ENCODE measurements at regions not wholly inside any gene's neighbourhood (a gene's known extent, or its start where the extent isn't known, plus 50 kb on each side); places are given as distances from the start of the nearest gene placed in this dataset.

DNA sequence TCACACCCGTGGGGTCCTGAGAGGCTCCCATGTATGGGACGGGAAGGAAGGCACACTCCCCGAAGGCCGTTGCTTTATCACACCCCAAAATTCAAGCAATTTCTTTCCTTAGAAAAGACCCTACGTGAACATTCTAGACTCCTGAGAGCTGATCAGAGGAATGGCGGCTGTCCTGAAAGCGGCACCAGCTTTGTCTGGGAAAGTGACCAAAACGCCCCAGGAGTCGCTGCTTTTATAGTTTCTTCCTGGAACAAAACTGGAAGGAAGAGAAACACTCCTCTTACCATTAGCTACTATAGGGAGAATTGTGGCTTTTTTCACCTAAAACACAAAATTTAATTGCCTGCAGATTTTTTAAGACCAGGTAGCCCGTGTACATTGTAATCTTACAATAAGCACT, 261.8 kb upstream of the RNF32 start:
- TF ChIP-seq, protein P1, sequence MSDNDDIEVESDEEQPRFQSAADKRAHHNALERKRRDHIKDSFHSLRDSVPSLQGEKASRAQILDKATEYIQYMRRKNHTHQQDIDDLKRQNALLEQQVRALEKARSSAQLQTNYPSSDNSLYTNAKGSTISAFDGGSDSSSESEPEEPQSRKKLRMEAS (IDR thresholded peaks at IDR 0.05), result no peak
- TF ChIP-seq POLR2A (IDR thresholded peaks at IDR 0.05; ENCODE audit: low read length) (no peak), CEBPB (IDR thresholded peaks at IDR 0.05) (no peak), MYC (IDR thresholded peaks at IDR 0.05; ENCODE audit: borderline replicate concordance, low read length) (no peak)
- TF ChIP-seq, protein P2, sequence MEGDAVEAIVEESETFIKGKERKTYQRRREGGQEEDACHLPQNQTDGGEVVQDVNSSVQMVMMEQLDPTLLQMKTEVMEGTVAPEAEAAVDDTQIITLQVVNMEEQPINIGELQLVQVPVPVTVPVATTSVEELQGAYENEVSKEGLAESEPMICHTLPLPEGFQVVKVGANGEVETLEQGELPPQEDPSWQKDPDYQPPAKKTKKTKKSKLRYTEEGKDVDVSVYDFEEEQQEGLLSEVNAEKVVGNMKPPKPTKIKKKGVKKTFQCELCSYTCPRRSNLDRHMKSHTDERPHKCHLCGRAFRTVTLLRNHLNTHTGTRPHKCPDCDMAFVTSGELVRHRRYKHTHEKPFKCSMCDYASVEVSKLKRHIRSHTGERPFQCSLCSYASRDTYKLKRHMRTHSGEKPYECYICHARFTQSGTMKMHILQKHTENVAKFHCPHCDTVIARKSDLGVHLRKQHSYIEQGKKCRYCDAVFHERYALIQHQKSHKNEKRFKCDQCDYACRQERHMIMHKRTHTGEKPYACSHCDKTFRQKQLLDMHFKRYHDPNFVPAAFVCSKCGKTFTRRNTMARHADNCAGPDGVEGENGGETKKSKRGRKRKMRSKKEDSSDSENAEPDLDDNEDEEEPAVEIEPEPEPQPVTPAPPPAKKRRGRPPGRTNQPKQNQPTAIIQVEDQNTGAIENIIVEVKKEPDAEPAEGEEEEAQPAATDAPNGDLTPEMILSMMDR (IDR thresholded peaks at IDR 0.05), result no peak
- TF ChIP-seq, protein P3, sequence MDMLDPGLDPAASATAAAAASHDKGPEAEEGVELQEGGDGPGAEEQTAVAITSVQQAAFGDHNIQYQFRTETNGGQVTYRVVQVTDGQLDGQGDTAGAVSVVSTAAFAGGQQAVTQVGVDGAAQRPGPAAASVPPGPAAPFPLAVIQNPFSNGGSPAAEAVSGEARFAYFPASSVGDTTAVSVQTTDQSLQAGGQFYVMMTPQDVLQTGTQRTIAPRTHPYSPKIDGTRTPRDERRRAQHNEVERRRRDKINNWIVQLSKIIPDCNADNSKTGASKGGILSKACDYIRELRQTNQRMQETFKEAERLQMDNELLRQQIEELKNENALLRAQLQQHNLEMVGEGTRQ (IDR thresholded peaks at IDR 0.05), result no peak
